ENCODE measurements at regions not wholly inside any gene's neighbourhood (a gene's known extent, or its start where the extent isn't known, plus 50 kb on each side); places are given as distances from the start of the nearest gene placed in this dataset.

GRCh38 chr7:36802459-36803135, 78.3 kb upstream of the AOAH start:
- 54 to 75% methylated on average over 1 of the region's 1 CpG for WGBS, 2 donors
- Histone ChIP-seq H3K4me3 (replicated peaks in 1 of 3) (no peak overlapping the region), H3K4me1 (no peaks in the 10 kb centered on the region), H3K27ac (no peak overlapping the region), H3K36me3 (no peaks in the 10 kb centered on the region), H3K27me3 (no peaks in the 10 kb centered on the region), H3K9me3 (no peaks in the 10 kb centered on the region)
- intact Hi-C loops (cut with DNase I), result no loop called here
- no peak for TF ChIP-seq POLR2A (IDR thresholded peaks at IDR 0.05)
- no peak for TF ChIP-seq CTCF (IDR thresholded peaks at IDR 0.05)
- DNase-seq, result no peak

GRCh38 chr7:36796850-36797536, 72.7 kb upstream of the AOAH start:
- H3K36me3 ChIP-seq, result no peaks in the 10 kb centered on the region
- H3K9me3 ChIP-seq, result no peaks in the 10 kb centered on the region
- WGBS, 2 donors, result 75 to 96% methylated on average over 4 of the region's 4 CpGs
- H3K27ac ChIP-seq, result no peak overlapping the region
- H3K4me1 ChIP-seq, result no peaks in the 10 kb centered on the region
- no peak for TF ChIP-seq CTCF (IDR thresholded peaks at IDR 0.05)
- TF ChIP-seq POLR2A (IDR thresholded peaks at IDR 0.05), result no peak
- DNase-seq, result no peak
- no peak overlapping the region for H3K4me3 ChIP-seq (replicated peaks in 1 of 3)
- intact Hi-C loops (cut with DNase I), result no loop called here
- H3K27me3 ChIP-seq, result no peaks in the 10 kb centered on the region

- no peak overlapping the region for H3K27ac ChIP-seq
- intact Hi-C loops (cut with DNase I), result no loop called here
- 67 to 78% methylated on average over 4 of the region's 4 CpGs for WGBS, 2 donors
Measured at GRCh38 chr7:36795451-36796021, 71.2 kb upstream of the AOAH start.

GRCh38 chr7:36794689-36795088, 70.4 kb upstream of the AOAH start:
- no peak for DNase-seq

More at GRCh38 chr7:36795451-36796021, 71.2 kb upstream of the AOAH start:
- Histone ChIP-seq H3K4me1 (no peaks in the 10 kb centered on the region), H3K4me3 (replicated peaks in 1 of 3) (no peak overlapping the region), H3K27me3 (no peaks in the 10 kb centered on the region), H3K9me3 (no peaks in the 10 kb centered on the region), H3K36me3 (no peaks in the 10 kb centered on the region)
- no peak for DNase-seq
- TF ChIP-seq POLR2A (IDR thresholded peaks at IDR 0.05), result no peak

GRCh38 chr7:36792421-36792820, 68.1 kb upstream of the AOAH start:
- TF ChIP-seq CTCF (IDR thresholded peaks at IDR 0.05) (no peak), POLR2A (IDR thresholded peaks at IDR 0.05) (no peak)
- no peak for DNase-seq
- Histone ChIP-seq H3K27me3 (no peaks in the 10 kb centered on the region), H3K4me1 (no peaks in the 10 kb centered on the region), H3K27ac (no peak overlapping the region), H3K4me3 (replicated peaks in 1 of 3) (no peak overlapping the region), H3K9me3 (no peaks in the 10 kb centered on the region), H3K36me3 (no peaks in the 10 kb centered on the region)
- intact Hi-C loops (cut with DNase I), result no loop called here
- WGBS, 2 donors, result 81 to 86% methylated on average over 5 of the region's 5 CpGs

More at GRCh38 chr7:36794689-36795088, 70.4 kb upstream of the AOAH start:
- H3K4me1 ChIP-seq, result no peaks in the 10 kb centered on the region
- H3K4me3 ChIP-seq (replicated peaks in 1 of 3), result no peak overlapping the region
- 77% methylated on average over 3 of the region's 3 CpGs for WGBS, 2 donors
- TF ChIP-seq POLR2A (IDR thresholded peaks at IDR 0.05) (no peak), CTCF (IDR thresholded peaks at IDR 0.05) (no peak)
- no peaks in the 10 kb centered on the region for H3K27me3 ChIP-seq
- no peaks in the 10 kb centered on the region for H3K9me3 ChIP-seq
- intact Hi-C loops (cut with DNase I), result no loop called here
- no peaks in the 10 kb centered on the region for H3K36me3 ChIP-seq
- no peak overlapping the region for H3K27ac ChIP-seq

All from thyroid gland (tissue), 4 donors.